NCI-H2171 treated with DMSO at 0.1 percent for 48 hours (cell line): ENCODE measurements at regions not wholly inside any gene's neighbourhood (a gene's known extent, or its start where the extent isn't known, plus 50 kb on each side); places are given as distances from the start of the nearest gene placed in this dataset.
A peak's percentile ranks its signal among the peaks of the same experiment; 100 is the strongest.
"Not testable (repeated sequence)": the region's sequence is repeated elsewhere in the genome, so short reads cannot be mapped to it uniquely, and the experiment has no call there.

ENCODE experiments used
- DNase-seq: peaks from one replicate; lab custom pipeline; 2025; lab: John Stamatoyannopoulos, UW

DNA sequence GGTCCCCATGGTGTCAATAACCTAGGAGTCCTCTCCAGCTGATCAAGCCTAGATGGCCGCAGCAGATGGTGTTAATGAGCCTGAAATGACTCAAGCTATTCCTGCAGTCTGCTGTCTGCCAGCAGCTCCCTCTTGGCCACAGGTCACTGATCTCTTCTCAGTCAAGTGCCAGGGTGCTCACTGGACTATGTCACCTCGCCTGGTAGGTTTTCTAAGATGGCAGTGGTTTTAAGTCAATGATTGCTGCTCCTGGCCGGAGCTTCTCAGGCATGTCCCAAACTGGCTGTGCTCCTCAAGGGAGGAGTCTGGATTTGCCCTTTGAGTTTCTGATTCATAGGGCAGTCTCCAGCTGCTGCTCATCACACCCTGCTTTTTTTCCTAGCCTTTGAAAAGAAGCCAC, 58.6 kb upstream of the SHISA6 start:
- DNase-seq: no peak

DNA sequence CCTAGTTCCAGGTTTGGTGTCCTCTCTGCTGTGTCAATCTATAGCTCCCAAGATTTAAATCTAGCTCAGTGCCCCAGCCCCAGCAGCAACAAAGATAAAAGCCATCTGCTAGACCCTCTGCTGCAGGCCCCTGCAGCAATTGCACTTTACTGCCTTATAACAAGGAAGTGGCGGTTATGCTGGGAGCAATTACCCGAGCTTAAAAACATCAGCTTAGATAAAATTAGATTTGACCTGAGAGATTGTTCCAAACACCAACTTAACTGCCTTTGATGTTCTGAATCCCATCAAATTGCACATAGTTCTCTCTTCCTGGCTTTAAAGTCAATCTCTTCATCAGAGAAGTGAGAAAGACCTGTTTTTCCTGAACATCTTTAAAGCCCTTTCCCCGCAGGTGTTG, 62.4 kb upstream of the SHISA6 start:
- DNase-seq: no peak

DNA sequence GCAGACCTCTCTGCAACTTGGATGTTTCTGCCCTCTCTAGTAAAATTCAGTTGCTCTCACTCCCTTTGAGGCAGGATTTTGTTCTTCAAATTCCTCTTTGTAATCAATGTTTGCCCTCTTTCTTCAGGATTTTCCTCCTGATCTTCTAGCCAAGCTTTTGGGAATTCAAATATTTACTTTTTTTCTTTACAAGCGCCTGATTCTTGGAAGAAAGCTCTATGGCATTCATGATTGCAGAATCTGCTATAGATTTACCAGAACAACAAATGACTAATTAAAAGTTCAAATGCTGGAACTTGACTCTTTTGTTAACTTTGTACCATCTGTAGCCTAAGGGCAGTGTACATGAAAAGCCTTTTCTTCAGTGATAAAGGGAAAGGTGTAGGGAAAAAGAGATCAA, 63.7 kb upstream of the SHISA6 start:
- no peak for DNase-seq

DNA sequence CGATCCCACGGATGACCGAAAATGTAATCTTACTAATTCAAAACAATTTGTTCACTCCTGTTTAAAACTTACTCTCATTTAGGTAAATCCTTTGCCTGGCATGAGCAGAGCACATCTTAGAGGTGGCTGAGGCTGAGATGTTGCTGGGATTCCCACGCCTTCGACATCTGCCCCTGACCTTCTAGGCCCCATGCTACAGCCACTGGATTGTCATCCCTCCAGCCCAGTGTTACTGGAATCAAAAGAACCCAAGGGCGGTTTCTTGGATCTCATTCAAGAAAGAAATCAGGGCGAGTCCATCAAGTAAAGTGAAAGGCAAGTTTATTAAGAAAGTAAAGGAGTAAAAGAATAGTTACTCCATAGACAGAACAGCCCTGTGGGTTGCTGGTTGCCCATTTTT, 64.5 kb upstream of the SHISA6 start:
- DNase-seq: no peak

DNA sequence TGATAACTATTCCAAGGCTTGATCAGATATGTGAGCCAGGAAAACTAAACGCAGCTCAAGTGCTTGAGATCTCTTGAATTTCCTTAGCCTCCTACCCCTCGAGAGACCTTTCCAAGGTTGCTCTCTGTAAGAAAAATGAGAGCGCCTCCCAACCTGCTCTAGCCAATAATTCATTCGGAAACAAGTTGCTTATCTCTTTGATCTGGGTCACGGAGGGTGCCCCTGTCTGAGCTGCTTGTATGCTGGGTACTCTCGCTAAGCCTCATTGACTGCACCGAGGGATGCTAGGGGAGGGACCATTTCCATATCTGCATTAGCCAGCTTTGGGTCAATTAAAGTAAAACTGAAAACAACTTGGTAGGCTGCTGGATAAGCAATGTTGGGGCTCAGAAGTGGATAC, 70.1 kb upstream of the SHISA6 start:
- DNase-seq: no peak

DNA sequence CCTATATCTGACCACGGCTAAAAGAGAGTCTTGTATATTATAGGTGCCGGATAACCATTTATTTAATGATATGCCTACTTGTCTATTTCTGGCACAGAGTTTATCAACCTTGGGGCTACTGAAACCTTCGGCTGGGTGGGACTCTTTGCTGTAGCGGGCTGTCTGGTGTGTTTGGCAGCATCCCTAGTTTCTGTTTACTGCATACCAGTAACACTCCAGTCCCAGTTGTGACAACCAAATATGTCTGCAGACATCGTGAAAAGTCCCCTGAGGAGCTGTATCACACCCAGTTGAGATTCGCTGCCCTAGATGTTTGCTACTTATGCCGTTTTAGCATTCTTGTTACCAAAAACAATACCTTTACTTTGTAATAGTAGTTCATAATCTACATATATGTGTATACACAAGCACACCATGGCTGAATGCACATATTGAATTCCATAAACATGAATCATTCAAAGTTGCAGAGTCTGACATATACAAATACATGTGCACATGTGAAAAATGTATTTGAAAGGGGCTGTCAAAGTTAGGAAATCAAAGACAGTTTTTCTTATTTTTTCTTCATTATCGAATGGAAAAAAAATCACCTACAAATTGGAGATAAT, 89.1 kb upstream of the SHISA6 start:
- DNase-seq: no peak

DNA sequence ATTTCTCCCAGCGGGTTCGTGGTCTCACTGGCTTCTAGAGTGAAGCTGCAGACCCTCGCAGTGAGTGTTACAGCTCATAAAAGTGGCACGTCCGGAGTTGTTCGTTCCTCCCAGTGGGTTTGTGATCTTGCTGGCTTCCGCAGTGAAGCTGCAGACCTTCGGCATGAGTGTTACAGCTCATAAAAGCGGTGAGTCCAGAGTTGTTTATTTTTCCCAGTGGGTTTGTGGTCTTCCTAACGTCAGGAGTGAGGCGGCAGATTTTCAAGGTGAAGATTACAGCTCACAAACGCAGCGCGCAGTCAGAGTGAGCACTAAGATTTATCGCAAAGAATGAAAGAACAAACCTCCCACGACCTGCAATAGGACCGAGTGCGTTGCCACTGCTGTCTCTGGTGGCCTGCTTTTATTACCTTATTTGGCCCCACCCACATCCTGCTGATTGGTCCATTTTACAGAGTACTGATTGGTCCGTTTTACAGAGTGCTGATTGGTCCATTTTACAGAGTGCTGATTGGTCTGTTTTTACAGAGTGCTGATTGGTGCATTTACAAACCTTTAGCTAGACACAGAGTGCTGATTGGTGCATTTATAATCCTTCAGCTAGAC, 90.0 kb upstream of the SHISA6 start:
- DNase-seq: not testable (repeated sequence)

DNA sequence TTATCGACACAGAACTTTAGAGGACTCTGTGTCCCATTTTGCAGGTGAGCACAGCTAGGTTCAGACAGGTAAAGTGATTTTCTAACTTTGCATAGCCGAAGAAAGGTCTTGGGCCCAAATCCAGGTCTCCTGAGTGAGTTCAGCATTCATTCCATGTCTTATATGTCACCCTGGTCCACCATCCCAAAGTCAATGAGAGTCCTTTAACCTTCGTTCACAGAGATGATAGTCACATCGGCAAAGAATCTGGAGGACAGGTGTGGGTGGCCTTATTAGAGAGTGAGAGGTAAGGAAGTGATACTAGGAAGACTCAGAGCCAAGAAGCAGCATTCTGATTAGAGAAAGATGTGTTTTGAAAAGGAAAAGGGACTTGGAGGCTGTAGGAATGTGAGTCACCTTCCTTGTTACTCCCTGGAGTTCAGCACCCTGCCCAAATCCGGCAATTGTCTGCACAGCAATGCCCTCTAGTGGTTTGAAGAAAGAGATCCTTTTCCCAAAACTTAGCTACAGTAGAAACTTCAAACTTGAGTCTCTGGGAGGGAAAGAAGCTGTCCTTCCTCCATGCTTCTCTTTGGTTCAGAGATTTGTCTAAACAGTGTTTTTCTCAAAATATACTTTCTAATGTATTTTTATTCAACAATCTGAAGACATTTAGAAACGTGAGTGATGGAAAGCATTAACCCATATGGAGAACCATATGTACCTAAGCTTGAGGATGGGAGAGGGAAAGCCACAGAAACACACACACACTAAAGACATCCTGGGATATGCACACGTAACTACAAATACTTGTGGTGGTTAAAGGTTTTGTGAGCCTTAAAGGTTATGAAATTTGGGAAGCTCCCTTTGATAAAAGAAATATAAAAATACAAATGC, 96.4 kb upstream of the SHISA6 start:
- peak; percentile 22 for DNase-seq

DNA sequence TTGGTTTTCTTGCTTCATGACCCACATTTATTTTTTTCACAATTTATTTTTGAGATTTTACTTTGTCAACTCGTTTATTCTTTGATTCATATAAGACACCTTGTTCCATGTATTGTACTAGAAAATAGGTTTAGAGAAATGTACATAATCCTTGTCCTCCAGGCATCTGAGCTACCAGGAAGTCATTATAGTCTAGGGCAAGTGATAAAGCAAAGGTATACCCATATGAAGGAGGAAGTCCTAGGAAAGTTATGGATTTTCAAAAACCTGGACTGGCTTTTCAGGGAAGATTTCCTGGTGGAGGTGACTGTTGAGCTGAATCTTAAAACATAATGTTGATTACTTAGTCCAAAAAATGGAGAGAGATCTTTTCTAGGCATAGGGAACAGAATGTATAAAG, 98.8 kb upstream of the SHISA6 start:
- no peak for DNase-seq

DNA sequence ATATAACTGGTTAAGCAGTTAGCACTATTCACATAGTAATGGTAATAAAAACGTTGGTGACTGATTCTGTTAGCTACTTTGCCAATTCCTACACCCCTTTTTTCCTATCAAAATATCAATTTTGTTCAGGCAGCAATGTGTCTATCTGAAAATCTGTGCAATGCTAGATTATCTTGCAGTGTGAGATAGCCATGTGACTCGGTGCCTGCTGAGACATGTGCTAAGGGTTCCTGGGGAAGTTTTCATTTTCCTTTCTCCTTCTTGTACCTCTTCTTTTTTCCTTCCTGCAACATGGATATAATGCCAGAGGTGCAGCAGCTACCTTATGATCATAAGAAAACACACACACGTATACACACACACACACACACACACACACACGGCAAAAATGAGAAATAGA, 100.5 kb upstream of the SHISA6 start:
- no peak for DNase-seq

DNA sequence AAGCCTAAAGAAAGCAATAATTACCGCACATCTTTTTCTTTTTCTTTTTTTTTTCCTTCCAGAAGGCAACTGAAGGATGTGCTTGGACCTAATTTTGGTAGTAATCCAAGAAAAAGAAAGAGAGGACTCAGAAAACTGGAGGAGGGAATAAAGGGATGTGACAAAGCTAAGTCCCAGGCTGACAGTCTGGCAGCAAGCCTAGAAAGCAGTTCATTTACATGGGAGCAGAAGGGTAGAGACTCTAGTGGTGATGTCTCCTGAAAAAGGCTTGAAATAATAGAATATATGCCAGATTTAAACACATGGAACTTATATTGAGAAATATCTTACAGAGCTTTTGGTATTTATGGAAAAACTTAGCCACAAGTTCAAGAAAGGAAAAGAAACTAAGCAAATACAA, 101.0 kb upstream of the SHISA6 start:
- DNase-seq: no peak

DNA sequence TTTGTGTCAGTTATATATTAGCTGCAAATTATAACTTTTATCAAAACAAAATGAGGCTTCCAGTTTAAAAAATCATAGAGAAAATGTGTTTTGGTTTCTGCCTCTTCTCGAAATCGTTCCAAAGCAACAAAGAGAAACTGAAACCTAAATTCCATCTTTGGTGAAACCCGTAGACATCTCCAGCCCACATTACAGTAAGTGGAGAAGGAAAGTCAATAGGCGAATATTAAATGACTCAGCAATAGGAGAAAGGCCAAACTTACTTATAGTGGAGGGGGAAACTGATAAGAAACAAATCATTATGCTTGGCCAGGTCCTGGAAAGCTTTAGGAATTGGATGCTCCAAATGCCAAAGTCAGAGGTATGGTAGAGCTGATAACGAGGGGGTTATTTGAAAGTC, 103.0 kb upstream of the SHISA6 start:
- no peak for DNase-seq

DNA sequence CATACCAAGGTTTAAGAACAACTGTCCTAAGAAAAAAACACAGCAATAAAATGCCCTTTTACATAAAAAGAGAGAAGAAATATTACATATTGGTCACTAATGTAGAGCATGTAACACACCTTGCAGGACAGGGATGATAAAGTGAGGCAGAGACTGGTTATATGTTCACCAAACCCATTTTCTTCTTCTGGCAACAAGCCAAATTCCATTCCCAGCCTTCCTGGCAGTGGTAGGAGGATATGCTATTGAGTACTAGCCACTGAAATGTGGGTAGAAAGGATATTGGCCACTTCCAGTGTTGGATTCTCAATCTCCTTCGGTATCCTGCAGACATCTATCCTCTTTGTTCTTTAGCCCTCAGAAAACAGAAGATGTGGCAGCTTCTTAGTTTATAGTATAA, 105.2 kb upstream of the SHISA6 start:
- DNase-seq: no peak

DNA sequence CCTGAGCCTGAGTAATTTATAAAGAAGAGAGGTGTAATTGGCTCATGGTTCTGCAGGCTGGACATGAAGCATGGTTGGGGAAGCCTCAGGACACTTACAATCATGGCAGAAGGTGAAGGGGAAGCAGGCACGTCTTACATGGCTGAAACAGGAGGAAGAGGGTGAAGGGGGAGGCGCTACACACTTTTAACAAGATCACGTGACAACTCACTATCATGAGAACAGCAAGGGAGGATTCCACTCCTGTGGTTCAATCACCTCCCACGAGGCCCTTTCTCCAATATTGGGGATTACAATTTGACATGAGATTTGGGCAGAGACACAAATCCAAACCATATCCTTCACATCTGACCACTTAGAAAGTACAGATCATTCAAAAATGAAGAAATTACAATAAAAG, 110.6 kb upstream of the SHISA6 start:
- no peak for DNase-seq

DNA sequence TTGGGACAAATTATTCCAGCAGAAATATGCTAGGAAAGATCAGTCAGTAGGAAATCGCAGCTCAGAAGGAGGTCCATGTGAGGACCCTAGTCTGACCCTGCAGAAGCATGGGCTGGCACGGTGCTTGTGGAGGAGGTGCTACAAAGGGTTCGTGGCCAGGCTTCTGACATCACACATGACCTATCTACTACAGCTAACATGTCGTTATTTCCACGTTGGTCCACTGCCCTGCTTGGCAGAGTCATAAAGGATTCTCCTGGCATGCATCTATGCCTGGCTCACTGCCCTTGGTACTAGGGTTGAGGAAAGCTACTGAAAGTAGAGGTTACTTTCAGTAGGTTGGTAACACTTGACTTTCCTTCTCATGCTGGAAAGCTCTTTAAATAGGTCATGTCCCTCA, 118.1 kb upstream of the SHISA6 start:
- no peak for DNase-seq

DNA sequence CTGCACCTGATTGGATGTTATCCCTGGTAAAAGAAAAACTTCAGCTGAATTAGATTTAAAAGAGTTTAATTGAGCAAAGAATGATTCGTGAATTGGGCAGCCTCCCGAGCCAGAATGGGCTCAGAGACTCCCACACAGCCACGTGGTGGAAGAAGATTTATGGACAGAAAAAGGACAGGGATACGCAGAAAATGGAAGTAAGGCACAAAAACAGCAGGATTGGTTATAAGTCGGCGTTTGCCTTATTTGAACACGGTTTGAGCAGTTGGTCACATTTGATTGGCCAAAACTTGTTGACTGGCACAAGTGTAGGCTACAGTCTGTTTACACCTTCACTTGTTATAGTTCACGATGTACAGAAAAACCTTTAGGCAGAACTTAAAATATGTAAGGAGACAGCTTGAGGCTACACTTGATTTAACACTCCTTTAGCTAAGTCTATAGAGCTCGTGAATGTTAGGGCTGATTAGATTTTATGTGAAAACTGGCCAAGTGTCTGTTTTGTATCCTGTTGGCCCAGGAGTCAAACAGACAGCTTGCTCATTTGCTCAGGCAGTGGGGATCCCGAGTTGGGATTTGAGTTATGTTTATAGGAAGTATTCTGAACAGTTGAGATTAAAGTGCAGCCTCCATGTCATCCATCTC, 119.5 kb upstream of the SHISA6 start:
- DNase-seq: no peak

DNA sequence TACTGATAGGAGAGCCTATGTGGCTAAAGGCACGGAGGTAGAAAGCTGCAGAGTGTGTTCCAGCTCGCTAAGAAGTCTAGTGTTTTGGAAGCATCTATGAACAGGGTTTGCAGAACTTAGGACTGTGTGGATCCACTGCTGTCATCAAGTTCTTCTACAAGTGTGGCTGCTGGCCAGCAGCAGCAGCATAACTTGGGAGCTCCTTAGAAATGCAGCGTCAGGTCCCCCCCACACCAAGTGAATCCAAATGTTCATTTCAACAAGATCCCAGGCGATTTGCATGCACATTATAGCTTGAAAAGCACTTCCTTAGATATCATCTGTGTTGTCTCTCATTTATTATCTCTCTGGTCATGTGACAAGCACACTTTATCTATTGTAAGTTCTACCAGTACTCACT, 131.9 kb upstream of the SHISA6 start:
- DNase-seq: no peak

DNA sequence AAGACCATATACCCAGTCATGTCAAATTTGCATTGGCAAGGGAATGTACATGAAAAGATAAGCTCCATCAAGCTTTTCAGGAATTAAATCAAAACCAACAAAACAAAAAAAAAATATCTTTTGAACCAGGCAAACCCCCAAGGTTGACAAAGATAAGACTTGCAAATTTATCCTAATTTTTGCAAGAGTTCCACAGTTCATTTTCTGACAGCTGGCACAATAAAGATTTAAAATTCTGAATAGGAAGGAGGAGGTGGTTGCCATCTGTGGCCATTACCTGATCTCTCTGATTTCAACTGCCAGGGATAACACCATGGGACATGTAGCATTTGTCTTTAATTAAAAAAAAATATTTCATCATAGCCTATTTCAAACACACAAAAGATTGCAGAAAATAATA, 135.9 kb upstream of the SHISA6 start:
- no peak for DNase-seq

DNA sequence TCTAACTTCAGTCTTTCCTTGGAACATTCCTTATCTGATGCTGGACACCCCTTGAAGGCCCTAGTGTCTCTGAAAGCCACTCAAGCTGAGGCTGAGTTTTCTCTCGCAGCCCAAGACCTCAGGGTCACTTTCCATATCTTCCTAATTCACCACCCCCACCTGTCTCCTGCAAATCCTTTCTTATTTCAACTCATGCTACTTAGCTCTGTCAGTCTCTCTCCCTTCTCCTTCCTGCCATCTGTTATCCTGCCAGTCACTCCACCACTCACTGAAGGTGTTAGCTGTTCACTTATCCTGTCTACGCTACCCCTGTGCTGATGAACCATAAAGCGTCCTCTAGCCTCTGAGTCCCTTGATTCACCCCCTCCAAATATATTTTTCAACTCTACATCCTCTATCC, 143.9 kb upstream of the SHISA6 start:
- no peak for DNase-seq

DNA sequence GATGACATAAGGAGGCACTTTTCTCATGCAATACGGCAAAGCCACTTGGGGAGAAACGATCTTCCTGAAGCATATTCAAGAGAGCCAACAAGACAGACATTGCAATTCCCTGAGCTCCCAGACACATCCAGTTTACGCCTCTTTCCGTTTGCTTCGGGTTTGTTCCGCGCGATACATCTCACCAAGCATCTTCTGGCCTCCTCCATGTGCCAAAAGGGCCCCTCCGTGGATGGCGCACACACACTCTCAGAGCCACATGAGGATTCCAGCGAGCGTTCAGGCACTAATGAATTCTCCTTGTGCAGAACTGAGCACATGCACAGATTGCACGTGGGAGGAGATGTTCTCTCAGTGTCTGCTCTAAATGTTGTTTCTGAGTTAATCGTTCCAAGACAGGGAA, 146.7 kb upstream of the SHISA6 start:
- DNase-seq: no peak

DNA sequence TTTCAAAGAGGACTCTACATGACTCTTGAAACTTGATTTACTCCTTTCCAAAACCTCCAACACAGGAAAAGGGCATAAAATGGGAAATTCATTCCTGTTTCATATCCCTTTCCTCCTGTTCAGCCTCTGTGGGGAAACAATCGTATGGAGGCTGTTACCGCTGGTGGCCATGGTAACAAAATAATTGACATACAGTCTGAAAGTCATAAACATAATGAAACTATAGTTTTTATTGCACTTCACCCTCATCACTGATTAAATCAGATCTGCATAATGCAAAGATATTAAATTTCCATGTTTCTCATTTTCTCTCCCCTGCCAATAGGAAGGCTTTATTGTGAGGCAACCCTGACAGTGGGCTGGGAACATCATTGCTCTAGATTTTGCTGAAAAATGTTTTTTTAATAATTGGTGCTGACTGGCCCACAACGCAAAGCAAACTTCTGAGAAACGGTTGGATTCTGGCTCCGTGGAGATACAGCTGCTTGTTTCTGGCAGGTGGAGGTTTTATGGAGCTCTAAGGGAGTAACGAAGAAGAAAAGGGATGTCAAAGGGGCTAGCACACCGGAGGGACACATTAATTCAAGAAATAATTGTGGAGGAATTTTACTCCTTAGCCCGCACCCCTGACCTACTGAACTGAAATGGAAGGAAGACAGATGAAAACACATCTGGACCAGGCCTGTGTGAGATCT, 154.2 kb upstream of the SHISA6 start:
- no peak for DNase-seq

DNA sequence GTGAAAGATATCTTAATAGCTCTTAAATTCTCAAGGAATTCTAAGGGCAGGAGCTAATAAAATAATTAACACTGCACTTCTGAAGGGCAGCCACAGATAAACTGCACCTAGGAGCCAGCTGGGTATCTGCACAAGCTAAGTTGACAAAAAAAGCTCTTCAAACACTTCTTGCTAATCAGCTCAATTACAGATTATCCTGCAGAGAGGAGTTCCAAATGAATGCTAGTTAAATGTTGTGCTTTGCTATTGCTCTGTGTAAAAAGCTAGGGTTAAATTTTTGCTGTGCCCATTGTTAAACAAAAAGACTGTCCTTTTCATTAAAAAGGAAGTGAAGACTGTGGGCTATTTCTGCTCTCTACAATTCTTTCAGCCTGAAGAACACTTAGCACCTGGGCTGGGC, 158.5 kb upstream of the SHISA6 start:
- no peak for DNase-seq
